Islet of Langerhans (tissue), 1 donor: ENCODE measurements at regions not wholly inside any gene's neighbourhood (a gene's known extent, or its start where the extent isn't known, plus 50 kb on each side); places are given as distances from the start of the nearest gene placed in this dataset.
"Not testable (repeated sequence)": the region's sequence is repeated elsewhere in the genome, so short reads cannot be mapped to it uniquely, and the experiment has no call there.

Source experiments
- FAIRE-seq: peaks from one replicate; lab custom pipeline; 2011; peaks lifted over from hg19 to GRCh38; lab: Jason Lieb, UNC

DNA sequence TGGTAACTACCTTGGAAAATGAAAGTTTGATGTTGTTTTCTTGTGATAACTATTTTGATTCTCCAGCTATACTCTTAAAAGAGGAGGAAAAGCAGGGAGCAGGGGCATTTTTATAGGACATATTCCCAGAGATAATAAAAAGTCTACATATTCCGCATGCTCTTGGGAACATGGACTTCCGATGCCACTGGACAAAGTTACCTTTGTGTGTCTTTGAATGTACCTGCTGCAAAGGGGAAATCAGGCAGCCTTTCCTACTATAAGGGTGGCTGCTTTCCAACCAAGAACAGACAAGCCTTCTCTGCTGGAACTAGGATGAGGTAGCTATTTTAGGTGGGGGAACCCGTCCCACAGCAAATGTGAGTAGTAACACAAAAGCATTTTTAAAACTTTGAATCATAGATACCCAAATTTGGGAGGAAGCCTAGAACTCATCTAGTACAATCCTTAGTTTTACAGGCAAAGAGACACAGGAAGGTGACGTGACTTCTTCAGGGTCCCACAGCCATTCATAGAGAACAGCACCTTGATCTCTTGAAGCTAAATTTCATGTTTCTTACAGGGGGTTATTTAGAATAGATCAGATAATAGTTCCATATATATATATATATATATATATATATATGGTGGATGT is 179.9 kb downstream of the FASLG start:
- no peak for FAIRE-seq

DNA sequence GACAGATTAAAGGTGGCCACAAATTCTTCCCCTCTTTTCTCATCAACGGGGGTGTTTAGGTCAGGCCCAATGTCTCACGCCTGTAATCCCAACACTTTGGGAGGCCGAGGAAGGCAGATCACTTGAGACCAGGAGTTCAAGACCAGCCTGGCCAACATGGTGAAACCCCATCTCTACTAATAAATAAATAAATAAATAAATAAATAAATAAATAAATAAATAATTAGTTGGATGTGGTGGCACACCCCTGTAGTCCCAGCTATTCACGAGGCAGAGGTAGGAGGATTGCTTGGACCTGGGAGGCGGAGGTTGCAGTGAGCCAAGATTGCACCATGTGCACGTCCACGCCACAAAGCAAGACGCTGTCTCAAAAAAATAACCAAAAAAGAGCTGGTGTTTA is 180.7 kb downstream of the FASLG start:
- FAIRE-seq = not testable (repeated sequence)

DNA sequence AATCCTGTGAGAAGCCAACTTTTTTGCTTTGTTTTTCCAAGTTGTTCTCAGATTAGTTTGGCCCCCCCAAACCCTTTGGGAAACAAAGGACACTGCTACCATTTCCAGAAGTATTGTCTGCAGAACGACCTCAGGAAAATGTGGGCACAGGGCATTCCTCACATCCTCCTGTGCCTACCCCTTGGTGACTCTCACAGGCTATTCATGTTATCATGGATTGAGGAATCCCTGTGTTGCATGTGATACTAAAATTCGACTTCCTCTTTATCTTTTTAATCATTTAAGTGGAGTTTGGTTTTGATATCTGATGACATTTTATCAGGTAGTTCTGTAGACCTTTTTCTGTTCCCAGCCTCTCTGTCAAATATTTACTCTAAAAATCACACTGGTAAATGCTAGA is 184.5 kb downstream of the FASLG start:
- FAIRE-seq = no peak

DNA sequence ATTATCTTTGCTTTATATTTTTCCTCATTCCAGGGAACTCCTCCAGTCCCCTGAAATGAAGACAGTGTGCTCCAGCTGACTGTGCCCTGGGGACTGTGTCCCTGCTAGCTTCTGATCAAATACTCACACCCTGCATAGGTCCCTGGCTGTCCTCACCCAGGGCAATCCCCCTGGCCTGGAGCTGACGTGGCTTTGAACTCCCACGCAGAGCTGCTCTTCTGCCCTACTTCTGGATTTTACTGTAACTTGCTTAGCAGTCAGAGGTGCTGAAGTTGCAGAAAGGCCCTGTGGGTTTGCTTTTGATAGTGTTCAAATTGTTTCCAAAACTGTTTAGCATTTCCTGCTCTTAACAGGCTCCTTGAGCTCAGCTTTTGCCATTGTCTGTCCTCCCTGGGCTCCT is 186.5 kb downstream of the FASLG start:
- no peak for FAIRE-seq

DNA sequence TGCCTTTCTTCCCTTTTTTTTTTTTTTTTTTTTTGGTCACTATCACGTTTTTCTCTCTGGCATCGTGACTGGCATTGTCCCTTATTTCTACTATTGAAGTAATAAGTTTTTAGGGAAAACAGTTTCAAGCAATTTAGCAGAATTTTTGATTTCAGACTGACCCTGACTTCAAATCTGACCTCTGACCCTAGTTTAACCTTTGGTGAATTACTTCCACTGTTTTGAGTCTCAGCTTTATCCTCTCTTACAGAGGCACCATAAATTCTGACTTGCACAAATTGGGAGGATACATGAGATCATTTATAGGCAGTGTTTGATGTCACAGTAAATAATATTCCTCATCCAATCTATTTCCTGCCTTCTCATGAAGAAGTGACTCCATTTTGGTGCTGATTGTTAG is 187.0 kb downstream of the FASLG start:
- no peak for FAIRE-seq

DNA sequence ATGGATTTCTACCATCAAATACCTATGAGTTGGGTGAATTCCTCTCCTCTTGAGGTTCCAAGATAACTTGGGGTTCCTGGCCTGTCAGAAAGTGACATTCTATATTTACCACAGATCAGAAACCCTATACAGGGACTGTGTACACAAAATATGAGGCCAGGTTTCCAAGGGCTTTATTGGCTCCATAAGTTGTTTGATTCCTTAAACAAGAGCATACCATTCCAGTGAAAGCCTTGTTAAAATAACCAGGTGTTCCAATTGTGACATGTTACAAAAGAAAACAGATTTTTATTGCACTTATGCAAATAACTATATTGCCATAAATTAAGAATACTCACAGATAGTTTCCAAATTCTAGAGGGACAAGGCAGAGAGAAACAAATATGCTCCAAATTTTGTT is 188.9 kb downstream of the FASLG start:
- not testable (repeated sequence) for FAIRE-seq

DNA sequence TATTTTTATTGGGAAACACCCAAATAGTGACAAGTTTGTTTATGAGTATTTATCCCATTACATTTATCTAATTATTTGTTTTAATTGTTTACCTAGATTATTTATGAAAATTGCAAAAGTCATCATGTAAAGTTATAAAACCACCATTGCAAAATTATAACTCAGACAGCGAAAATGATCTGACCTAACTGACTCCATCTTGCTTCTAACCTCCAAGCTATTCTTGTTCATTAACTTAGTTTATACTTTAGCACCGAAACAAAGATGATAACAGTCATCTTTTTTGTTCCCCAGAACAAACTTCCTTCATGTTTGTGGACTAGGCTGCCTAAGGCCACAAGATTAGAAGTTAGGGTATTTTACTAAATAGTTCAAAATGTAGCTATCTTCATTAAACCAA is 190.8 kb downstream of the FASLG start:
- FAIRE-seq = no peak

DNA sequence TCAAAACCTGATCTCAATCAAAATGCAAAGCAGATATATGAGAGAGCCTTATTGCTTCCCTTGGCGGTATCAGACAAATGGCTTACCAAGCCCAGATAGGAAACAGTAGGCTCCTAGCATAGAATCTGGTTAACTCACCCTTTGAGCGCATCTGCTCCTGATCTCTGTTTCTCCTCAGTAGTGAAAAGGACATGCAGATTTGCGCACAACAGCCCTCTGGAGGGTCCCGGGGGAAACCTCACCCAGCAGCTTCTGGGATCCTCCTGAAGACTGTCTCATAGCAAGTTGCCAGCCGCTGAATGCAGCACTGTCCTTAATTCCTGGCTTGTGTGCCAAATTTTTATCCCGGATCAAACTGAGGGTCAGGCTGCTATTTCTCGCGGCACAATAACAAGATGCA is 192.2 kb downstream of the FASLG start:
- FAIRE-seq = no peak

DNA sequence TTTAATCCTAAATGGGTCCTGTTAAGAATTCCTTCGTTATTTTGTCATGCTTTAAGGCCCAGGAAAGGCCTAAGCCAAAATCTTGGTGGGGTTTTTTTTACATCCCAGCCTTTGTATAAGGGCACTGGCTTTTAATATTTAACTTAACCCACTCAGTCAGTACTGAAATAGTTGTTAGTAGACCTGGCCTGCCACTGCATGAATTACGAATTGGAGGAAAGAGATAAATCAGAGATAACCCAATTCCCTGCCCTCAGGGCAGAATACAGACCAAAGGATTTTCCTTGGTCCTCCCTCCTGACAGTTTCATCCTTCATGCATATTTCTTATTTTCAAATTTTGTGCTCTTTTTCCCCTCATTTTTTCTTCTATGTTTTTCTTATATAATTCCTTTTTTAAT is 193.0 kb downstream of the FASLG start:
- FAIRE-seq = no peak

DNA sequence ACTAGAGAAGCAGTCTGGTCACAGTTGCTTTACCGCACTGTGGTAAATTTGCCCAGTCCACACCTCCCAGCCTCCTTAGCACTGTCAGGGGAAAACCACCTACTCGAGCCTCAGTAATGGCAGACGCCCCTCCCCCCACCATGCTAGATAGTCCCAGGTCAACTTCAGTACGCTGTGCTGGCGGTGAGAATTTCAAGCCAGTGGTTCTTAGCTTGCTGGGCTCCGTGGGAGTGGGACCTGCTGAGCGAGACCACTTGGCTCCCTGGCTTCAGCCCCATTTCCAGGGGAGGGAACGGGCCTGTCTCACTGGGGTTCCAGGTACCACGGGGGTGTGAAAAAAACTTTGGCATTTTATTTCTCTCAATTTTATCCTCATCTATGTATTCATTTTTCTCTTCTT is 194.8 kb downstream of the TNFSF18 start:
- FAIRE-seq = not testable (repeated sequence)

DNA sequence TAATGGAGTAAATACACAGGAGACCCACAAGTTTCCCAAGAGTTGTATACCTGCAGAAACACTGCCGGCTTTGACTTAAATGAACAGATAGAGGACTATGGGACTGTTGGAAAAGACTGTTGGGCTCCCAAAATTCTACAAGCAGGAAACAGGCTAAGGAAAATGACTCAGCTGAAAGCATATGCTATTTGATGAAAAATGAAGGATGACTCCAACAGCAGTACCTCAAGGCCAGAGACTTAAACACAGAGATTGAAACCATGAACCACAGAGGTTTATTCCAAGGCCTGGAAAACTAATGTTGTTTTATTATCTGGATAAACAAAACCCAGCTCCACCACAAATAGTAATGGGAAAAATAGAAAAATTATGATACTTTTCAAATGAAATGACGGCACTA is 187.7 kb downstream of the TNFSF18 start:
- FAIRE-seq = no peak

DNA sequence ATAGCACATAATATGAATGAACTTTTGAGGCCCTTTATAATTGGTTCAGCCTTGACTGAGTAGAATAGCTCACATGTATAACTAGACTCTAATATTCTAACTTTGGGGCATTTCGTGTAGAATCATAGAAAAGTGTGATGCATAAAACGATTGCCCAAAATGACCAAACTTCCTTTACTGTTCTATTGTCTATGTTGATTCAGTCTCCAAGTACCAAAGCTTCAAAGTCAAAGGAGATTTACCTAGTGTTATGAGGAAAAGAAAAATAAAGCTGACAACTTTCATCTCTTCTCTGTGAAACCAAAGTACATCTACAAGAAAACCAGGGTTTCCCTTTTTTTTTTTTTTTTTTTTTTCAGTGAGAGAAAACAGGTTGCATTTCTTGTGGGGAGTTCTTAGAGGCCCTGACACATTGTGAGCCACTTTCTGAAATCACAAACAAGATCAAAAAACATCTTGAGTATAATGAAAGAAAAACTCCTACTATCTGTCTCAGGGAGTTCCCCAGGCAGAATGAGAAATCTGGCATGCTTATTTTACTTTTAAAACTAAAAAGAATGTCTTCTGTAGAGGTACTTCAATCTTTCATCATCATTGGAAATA is 183.4 kb downstream of the TNFSF18 start:
- FAIRE-seq = no peak

DNA sequence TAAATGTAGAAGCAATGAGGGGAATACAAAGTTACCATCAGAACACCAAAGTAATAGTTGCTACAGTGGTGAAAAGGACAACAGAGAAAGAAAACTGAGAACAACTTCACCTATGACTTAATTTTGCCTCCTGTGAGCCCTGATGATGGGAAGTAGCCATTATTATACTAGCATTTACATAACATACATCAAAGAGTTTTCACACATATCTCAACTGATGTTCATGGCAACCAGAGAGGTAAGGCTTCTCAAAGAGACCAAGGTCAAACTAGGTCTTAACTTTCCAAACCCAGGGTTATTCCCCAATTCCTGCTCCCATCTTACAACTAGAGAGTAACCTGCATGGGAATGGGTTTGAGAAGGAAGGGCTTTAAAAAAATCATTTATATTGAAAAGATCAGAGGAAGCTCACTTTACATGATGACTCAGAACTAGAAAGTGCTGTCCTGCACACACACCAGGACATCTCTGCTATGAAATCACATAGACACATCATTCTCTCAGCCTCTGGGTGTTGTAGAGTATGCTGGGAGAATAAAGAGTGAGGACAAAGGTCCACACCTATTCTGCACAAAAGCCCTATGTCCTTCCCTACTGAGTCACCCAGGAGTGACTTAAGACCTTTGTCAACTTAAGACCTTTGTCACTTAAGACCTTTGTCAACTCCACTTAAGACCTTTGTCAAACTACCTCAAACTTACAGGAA is 179.7 kb downstream of the TNFSF18 start:
- no peak for FAIRE-seq

DNA sequence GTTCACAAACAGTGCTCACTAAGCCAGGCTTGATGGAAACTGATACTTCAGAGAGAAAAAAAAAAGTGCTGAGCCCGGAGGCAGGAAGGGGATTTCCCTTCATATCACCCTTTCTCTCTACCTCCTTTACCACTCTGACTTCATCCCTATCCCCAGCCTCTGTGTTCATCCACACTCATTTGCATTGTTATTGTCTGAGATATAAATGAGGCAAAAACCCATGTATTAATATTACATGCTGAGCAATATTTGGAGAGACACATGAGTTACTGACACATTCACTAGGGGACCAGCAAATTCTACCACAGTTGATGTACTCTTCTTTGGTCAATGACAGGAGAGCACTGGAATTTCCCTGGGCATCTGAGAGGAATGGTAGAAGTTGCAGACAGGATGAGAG is 175.8 kb downstream of the TNFSF18 start:
- FAIRE-seq = no peak

DNA sequence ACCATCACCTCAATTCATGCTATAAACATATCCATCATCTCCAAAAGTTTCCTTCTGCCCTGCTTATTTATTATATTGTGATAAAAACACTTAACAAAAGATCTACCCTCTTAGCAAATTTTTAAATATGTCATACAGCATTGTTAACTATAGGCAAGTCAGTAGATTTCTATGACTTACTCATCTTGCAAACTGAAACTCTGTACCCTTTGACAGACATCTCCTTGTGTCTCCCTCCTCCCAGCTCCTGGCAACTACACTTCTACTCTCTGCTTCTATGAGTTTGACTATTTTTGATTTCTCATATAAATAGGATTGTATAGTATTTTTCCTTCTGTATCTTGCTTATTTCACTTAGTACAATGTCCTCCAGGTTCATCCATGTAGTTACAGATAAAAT is 174.8 kb downstream of the TNFSF18 start:
- FAIRE-seq = no peak

DNA sequence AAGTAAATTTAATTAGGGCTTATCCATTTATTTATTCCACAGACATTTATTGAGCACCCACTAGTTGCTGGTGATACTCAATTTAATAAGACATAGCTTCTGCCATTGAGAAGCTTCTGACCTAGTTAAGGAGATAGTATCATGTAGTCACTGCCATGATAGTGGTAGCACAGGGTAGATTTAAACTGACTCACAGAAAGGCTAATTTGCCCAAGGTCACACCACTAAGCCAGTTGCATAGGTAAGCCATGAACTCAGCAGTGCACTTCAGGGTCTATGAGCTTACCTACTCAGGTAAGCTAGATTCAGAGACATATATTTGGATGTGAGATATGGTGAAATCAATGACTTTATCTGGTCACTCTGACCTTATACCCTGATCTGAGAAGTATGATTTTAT is 168.4 kb downstream of the TNFSF18 start:
- no peak for FAIRE-seq

DNA sequence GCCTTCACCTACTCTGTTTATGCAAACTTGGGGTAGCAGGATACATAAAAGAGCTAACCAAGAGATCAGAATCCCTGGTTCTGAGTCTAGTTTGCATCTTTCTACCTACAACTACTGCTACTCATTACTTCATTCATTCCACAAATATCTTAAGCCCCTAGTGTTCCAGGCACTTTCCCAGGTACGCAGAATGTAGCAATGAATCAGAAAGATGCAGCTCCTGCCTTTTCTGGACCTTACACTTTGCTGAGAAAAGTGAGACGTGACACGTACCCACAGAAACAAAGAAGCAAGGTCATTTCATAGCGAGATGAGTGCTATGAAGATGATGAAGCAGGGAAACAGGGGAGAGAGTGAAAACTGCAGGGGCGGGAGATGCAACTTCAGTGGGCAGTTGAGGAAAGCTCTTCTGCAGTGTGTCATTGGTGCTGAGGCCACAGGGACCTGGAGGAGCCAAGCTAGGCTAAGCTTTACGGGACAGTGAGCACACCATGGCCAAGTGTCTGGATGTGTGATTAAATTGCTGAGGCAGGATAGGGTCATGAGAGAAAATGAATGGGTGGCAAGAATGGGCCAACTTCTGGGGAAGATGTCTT is 167.9 kb downstream of the TNFSF18 start:
- no peak for FAIRE-seq

DNA sequence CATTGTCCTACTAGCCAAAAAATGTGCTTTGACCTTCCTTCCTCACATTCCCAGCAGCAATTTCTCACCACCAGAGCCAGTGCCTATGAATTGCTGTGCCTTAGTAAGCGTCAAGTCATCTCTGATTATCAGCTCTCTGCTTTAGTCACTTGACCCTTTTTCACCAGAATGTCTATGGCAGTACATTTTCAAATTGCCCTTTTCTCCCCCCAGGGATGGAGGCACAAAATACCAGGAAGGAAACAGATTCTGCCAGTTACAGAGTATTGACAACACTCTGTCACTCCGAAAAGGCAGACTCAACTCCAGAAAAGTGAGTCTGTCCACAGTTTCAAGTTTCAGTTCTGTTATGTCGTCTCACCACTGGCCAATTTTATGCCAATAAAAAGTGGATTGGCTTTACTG is 167.4 kb downstream of the TNFSF18 start:
- FAIRE-seq = no peak

DNA sequence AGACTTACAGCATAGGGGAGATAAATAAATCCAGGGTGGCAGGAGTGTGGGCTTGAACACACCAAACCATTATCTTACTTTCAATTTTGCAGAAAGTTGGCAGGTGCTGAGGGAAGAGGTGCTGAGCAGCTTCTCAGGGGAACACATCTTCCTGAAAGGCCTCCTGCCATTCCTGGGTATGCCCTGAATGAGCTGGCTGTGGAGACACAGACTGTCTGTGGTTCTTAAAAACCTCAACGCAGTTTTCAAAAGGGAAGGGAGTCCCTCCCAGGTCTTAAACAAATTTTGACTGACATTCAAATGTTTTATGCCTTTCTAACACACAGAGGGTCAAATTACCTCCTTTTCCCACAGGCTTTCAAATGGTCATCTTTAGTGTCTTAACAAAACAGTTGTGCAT is 166.9 kb downstream of the TNFSF18 start:
- no peak for FAIRE-seq

DNA sequence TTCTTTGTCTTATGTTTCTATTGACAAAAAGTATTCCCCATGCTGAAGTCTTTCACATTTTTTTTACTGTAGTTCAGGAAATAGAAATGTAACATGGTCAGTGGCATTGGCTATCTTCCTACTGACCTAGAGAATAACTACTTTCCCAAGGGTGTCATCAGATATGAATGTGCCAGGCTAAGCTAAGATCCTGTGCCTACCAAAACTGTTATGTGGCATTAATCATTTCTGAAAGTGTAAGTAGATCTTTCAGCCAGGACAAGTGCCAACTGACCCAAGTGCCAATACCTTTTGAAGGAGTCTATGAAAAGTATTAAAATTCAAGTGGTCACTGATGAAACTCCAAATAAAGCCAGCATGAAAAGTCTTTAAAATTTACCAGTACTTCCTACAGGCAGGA is 165.3 kb downstream of the TNFSF18 start:
- FAIRE-seq = no peak

DNA sequence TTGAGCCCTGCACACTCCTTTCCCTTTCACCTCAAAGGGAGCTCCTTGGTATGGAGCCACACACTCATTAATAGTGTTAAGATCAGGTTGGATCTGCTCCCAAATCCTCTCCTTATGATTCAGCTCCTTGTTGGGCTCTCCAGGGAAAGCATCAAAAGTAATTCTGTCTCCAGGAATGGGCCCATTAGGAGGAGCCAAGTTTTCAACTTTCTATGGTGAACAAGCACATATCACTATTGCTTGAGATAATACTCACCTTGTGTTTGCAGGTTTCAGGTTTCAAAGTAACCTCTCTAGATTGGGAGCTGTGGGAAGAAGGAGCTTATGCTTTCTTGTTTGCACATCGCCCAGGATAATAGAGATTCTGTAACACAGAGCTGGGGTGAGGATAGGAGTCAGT is 164.8 kb downstream of the TNFSF18 start:
- FAIRE-seq = no peak

DNA sequence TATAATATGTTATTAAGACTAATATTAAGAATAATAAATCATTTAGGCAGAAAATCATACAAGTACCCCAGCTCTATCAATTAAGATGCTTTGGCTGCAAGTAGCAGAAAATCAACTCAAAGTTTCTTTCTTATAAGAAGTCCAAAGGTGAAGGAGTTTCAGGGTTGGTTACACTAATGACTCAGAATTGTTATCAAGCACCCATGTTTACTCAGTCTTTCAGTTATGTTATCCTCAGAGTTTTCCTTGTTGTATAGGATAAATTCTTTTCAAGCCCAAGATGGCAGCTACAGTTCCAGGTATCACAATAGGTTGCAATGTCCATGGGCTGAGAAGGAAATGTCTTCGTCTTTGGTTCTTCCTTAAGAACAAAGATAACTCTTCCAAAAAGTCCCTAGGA is 163.6 kb downstream of the TNFSF18 start:
- FAIRE-seq = no peak

DNA sequence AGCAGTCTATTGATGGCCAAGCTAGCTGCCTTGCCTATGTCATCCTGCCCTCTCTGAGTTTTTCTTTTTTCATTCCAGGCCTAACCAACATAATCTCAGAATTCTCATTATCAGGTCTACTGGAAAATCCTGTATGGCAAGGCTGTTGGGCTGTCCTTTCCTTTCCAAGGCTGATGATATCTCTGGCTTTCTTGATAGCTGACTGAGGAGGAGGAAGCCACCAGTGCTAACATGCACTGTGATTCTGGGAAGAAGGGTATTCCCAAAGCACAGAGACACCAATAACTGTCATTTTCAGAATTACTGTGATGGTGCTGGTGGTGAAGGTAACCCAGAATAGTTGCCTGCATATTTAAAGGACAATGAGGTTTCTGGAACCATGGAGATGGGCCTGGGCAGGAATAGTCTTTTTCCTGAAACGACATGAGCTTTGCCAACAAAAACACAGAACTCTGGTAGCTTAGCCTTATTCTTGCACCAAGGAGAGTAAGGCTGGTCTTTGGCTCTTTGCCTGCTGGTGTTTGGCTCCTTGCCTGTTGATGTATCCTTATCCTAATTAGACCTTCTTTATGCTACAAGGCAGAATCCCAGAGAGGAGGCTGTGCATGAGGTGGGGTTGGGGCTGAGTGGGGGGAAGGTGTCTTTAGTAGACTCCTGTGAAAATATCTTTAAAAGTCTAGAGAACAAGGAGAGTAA is 157.4 kb downstream of the TNFSF18 start:
- FAIRE-seq = no peak
